CMK (cell line): ENCODE measurements at regions not wholly inside any gene's neighbourhood (a gene's known extent, or its start where the extent isn't known, plus 50 kb on each side); places are given as distances from the start of the nearest gene placed in this dataset.
"Not testable (repeated sequence)": the region's sequence is repeated elsewhere in the genome, so short reads cannot be mapped to it uniquely, and the experiment has no call there.

Experiments
- DNase-seq: peaks from one replicate; pipeline ENCODE4 v3.0.0-alpha.2; 2010; ENCODE audit warnings: low read depth

DNA sequence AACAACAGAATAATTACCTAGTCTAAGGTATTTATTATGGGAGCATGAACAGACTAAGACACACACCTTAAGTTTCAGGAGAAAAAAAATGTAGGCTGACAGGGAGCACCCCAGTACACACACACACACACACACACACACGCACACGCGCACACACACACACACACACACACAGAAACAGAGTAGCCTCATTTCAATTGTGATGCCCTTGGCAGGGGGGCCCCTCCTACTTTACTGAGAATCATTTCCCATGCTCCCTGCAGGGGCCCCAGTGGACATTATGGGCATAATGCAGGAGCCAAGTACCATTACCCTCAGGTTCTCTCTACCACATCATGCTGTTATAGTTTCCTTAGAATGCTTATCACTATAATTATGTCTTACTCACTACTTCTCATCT is 104.9 kb downstream of the CDC7 start:
- DNase-seq: no peak

- no peak for DNase-seq
Observed at GRCh38 chr1:91606546-91607078, 106.0 kb downstream of the CDC7 start.

GRCh38 chr1:91607686-91608085 is 107.0 kb downstream of the CDC7 start:
- DNase-seq: not testable (repeated sequence)

GRCh38 chr1:91608876-91609275 is 108.2 kb downstream of the CDC7 start:
- DNase-seq: no peak

- DNase-seq: no peak
Observed at GRCh38 chr1:91609551-91609950, 108.9 kb downstream of the CDC7 start.

GRCh38 chr1:91610102-91610501 is 109.5 kb downstream of the CDC7 start:
- no peak for DNase-seq

GRCh38 chr1:91610789-91611188 is 110.1 kb downstream of the CDC7 start:
- no peak for DNase-seq

DNA sequence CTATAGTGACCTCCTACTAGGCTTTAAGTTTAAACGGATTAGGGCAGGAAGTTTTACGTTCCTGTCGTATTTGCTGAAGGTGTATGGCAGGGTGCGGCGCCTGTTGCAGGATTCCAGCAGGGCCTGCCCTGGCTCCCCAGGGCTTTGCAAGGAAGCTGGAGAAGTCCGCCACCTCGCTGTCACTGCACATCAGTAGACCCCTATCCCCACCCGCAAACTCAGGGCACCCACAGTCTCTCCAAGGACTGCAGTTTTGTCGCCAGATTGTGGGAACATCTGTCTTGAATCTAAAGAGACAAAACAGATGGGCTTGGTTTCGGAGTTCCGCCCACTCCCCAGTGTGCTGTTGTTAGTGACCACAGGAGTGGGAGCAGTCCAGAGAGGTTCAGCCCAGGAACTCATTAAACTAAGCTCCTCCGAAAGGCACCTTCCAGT is 110.8 kb downstream of the CDC7 start:
- DNase-seq: no peak

DNA sequence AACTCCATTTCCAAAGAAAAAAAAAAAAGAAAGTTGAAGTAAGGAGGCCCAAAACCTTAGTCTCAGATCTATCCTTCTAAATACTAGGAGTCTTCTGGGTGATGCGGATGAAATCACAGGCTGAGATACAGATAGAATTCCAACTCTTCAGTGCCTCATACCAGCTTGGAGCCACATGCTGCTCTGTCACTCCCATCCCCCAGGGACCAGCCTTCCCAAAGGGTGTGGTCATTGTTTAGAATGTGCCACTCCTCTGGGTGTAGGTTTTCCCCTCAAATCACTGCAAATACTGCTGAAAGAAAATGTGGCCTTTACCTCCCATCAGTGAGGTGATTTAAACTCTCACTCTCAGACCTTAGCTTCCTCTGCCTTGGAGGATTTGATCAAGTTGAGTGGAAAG is 112.9 kb downstream of the CDC7 start:
- DNase-seq: no peak

GRCh38 chr1:91616712-91617111 is 116.1 kb downstream of the CDC7 start:
- DNase-seq: no peak

DNA sequence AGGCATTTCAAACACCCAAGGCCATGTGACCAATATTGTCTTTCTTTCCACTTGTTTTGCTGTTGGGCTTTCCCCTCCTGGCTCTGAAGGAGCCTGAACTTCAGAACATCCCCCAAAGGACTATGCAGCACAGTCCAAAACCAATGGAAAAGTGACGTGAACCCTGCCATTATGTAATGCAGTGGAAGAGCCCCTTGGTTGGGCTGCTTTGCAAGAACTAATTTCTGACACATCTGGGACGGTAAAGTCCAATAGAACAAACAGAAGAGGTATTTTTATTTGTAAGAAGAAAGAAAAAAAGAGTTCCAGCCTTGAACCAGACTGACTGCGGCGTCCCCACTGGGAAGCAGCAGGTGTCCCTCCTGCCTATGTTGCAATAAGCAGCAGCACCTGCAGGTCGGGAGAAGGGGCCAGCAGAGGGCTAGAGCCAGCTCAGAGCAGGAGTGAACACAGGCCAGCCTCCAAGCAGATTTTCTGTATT is 116.7 kb downstream of the CDC7 start:
- no peak for DNase-seq

DNA sequence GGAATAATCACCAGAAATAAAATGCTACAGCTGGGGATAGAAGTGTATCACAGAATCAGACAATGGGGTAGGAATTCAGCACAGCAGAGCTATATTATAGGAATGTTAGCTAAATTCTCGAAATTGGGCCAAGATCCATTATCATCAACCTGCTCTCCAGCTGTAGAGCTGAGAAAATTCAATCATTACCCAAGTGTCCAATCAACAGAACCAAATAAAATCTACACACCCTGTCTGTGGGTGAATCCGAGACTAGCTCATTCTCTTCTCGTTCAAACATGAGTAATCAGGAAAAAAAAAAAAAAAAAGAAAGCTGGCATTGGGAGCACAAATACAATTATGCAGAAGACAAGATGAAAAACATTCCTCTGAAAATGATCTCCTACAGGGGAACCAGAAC is 119.2 kb downstream of the CDC7 start:
- DNase-seq: no peak

DNA sequence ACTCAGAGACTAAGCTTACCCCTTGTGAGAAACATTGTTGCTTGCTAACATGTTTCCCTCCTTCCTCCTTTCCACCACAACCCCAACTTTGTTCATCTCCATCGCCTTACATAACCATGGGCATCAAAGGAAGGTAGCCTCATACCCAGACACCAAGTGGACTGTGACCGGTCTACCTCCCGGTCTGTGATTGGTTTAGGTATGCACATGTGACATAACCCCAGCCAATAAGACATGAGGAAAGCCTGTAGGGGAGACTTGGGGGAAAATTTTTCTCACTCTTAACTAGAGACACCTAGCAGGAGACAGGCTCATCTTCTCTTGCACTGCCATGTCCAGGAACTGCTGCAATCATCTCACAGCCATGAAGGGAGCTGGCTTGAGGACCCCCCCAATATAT is 120.7 kb downstream of the CDC7 start:
- DNase-seq: no peak

GRCh38 chr1:91621907-91622306 is 121.3 kb downstream of the CDC7 start:
- DNase-seq: no peak

- DNase-seq: no peak
Observed at GRCh38 chr1:91622616-91623015, 122.0 kb downstream of the CDC7 start.

DNA sequence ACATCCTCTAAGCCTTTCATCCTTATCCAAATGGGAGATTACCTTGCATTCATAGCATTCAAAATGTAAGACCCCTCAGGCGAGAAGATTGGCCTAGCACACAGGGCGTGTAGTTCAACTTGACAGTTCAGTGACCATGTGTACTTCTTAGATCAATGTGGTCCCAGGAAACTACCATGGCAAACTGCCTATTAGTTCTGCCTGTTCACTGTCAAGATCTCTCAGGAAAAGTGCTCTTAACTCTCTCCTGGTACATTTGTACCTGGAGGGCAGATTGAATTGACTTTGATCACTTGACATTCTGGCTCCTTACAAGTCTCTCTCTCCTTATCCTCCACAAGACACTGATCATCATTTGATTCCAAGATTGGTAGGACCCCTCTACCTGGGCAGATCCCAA is 122.4 kb downstream of the CDC7 start:
- no peak for DNase-seq

GRCh38 chr1:91624331-91624730 is 123.7 kb downstream of the CDC7 start:
- DNase-seq: no peak
